GM19035 (cell line): ENCODE measurements at regions not wholly inside any gene's neighbourhood (a gene's known extent, or its start where the extent isn't known, plus 50 kb on each side); places are given as distances from the start of the nearest gene placed in this dataset.

Experiments
- ATAC-seq: cut with Tn5 transposase; IDR thresholded peaks from one replicate; pipeline ENCODE4 v1.9.1; 2021; ENCODE audit not compliant: unreplicated experiment

DNA sequence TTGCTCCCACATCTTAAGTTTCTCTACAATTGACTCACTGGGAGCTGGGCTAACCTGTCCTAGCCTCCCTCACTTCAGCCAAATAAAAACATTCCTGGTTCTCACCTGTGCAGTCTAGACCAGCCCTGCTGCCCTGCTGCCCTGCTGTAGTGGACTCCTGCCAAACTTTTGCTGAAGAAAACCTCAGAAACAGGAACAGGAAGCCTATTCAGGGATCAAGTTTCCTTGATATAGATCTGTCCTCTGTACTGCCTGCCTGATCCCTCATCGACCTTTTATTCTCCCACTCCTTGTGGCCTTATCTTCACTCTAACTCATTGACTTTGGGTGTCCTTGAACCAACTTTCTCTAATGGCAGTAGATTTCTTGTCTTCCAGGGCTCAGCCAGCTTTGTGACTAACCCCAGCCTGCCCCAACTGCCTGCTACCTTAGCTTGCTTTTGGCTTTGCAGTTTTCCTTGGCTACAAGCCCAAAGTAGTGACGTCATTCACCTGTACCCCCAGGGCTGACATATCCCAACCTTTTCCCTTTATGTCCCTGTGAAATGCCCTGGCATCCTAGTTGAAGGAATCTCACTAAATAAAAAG is 234.8 kb downstream of the DUSP6 start:
- ATAC-seq, result no peak

- ATAC-seq, result no peak
Measured at GRCh38 chr12:89111964-89112363, 240.3 kb downstream of the DUSP6 start.

GRCh38 chr12:89108265-89108664 is 244.0 kb downstream of the DUSP6 start:
- ATAC-seq, result no peak

- ATAC-seq, result no peak
Measured at GRCh38 chr12:89106950-89107349, 245.4 kb downstream of the DUSP6 start.

DNA sequence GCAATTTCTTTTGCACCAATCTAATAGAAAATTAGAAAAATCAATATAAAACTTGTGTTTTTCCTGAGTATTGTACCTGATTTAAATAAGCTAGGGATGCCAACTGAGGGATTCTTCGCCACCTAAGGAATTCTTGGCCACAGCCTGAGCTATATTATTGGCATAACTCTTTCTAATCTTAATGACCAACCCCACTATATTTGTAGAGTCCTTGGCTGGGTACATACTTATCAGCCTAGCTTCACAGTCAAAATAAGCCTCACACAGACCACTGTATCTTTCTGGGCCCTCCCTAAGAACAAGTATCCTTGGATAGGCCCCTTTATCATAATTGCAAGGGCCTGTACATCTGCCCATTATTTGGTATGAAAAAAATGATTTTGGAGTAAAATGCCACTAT is 247.1 kb downstream of the DUSP6 start:
- ATAC-seq, result no peak

DNA sequence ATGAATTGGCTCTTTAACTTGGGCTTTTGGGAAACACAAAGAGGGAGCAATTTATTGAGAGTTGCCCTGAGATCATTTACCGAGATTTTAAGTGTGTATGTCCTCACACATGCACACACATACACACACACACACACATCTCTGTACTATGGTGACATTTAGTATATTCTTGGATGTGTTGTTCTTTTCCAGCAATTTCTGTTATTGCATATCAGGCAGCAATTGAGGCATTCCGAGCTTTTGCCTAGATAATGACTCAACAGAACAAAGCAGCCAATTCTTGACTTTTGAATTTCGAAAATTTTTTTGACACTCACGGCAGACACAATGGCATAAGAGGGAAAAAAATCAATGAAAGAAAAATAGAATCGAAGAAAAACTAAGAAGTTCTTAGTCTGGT is 248.5 kb downstream of the DUSP6 start:
- no peak for ATAC-seq

DNA sequence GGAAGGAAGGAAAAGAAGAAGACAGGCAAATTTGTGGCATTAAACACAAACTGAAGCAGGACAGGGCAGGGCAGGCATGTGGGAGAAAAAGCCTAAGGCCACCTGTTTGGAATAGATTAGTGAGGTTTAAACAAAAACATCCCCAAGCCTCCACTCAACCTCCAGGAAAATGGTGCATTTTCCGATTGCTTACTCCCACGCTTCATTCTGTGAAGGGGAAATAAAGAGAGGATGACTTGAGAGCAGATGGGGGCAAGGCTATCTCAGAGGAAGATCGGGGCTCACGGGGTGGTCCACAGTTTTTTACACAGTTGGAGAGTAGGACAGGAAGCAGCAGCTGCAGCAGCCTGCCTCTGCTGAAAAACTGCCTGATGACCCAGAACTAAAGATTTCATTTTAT is 250.9 kb downstream of the DUSP6 start:
- no peak for ATAC-seq

- ATAC-seq, result no peak
Measured at GRCh38 chr12:89098441-89099112, 253.7 kb downstream of the DUSP6 start.

- ATAC-seq, result no peak
Measured at GRCh38 chr12:89092297-89092696, 260.0 kb downstream of the DUSP6 start.

DNA sequence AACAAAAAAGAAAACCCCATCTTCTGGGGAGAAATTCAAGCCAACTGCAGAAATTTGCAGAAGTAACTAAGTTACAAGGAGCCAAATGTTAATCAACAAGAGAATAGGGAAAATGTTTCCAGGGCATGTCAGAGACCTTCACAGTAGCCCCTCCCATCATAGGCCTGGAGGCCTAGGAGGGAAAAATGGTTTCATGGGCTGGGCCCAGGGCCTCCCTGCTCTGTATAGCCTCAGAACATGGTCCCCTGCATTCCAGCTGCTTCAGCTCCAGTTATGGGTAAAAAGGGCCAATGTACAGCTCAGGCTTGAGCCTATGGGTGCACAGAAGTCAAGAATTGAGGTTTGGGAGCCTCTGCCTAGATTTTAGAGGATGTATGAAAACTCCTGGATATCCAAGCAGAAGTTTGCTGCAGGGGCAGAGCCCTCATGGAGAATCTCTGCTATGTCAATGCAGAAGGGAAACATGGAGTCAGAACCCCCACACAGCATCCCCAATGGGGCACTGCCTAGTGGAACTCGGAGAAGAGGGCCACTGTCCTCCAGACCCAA is 260.9 kb downstream of the DUSP6 start:
- no peak for ATAC-seq

DNA sequence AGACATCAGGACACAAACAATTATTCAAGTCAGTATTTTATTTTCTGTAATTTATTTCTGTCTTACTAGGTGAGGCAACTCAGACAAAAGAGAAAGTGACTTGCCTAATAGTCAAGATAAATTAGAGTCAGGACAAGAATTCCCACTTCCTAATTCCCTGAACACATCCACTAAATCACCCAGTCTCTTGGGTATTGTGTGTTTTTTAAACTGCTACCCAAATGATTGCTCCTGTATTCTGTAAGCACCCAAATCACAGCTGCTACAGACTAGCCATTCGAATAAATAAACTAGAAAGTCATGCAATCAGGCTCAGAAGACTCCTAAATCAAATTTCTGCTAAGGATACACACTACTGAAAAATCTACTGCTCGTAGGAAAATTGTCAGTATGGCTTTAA is 263.0 kb downstream of the DUSP6 start:
- no peak for ATAC-seq

DNA sequence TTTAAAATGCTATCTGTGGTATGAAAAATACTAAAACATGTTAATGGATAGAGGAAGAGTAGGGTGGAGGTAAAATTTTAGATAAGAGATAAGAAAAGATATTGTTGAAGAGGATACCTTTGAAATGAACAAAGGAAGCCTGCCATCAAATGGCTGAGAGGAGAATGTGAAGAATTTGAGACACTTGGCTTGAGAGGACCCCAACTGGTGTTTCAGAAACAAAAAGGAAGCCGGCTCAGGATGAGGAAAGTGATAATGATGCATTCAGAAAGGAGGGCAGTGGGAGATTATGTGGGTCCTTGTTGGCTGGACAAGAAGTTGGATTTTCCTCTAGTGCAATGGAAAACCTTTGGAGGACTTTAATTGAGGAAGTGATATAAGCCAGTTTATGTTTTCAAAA is 264.4 kb downstream of the DUSP6 start:
- ATAC-seq, result no peak

- no peak for ATAC-seq
Measured at GRCh38 chr12:89087149-89087825, 265.0 kb downstream of the DUSP6 start.

- no peak for ATAC-seq
Measured at GRCh38 chr12:89085421-89085820, 266.9 kb downstream of the DUSP6 start.

GRCh38 chr12:89084751-89085150 is 267.6 kb downstream of the DUSP6 start:
- ATAC-seq, result no peak

DNA sequence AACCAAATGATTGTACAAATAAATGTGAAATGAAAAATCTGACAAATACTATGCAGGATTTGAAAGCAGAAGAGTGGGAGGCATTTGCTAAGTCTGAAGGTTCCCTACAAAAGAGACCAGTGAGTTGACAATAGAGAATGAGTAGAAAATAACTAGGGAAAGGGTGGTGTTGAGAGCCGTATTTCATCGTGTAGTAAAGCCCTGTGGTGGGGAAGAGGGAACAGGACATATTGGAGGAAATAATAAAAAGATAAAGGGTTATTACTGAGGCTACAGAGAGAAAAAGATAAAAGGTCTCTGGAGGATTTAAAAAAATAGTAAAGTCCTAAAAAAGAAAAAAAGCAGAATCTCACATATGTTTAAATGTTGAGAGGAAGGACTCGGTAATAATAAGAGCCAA is 268.8 kb downstream of the DUSP6 start:
- no peak for ATAC-seq

GRCh38 chr12:89082370-89082753 is 269.9 kb downstream of the DUSP6 start:
- no peak for ATAC-seq

DNA sequence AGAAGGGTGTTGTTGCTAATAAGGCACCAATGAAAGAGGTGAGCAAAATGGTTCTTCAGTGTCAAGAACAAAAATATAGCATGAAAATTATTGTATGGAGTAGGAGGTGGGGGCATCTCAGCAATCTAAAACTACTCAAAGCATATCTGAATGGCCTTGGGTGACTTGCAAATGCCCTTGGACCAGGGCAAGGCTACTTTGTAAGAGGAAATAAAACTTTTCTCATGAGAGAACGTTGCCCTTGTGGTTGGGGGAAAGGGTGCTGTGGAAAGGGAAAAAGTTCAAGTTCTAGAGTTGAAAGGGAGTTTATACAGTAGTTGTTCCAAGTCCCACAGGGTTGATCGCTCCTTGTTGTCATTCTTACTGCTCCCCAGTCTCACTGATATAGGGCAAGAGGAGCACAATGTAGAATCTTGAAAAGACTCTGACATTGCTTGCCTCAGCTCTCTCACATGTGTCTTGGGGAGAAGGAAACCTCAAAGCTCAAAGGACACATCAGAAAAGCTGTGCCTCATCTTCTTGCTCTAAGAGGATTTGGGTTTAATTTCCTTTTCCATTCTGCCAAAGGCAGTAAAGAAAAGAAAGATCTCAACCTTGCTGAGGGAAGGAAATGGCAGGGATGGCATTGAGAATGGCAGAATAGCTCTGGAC is 270.5 kb downstream of the DUSP6 start:
- ATAC-seq, result no peak

DNA sequence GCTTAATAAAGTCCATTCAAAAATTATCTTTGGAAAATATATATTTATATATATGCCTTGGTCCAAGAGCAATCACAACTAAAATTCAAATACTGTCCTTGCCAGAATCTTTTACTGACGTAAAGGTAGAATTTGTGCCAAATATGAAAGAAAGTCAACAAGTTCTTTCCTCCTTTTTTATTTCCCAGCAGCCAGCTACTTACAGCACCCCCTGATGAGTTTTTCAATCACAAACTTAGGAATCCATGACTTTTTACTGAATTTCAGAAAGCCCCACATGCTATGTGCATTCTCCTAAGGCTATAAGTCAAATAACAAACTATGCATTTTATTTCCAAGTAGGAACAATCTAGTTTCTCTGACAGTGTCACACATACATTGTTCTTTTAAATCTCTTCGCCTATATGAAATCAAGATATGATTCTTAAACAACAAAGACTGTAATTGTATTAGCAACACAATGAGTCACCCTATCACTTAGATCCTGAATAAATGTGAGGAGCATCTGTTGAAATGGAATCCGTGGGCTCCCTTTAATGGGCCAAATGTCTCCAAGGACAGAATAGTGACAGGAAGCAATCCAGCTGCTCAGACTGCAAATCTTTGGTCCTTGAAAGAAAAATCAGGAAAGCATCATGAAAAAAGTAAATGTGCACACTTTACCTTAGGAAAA is 271.4 kb downstream of the DUSP6 start:
- ATAC-seq, result no peak

GRCh38 chr12:89075880-89076540 is 276.3 kb downstream of the DUSP6 start:
- ATAC-seq, result no peak

- no peak for ATAC-seq
Measured at GRCh38 chr12:89073659-89074058, 278.6 kb downstream of the DUSP6 start.
